ENCODE measurements at regions not wholly inside any gene's neighbourhood (a gene's known extent, or its start where the extent isn't known, plus 50 kb on each side); places are given as distances from the start of the nearest gene placed in this dataset.
"Not testable (repeated sequence)": the region's sequence is repeated elsewhere in the genome, so short reads cannot be mapped to it uniquely, and the experiment has no call there.

DNA sequence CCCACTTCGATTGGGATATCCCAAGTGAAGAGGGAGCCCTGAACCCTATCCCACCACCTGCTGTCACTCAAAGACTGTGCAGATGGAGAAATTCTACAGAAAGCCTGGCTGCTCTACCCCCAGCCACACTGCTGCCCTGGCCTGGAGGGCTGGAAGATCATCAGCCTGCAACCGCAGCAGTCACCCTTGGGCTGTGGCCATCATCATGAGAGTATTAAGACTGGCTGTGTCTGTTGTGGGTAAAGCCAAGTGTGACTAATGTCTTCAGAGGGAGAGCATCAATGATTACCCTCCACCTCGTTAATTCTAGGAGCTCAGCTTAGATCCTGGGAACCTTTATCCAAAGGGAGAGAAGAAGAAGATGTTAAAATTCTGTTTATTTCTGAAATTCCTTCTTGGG lies 221.5 kb downstream of the TFCP2L1 start:
- no peak for DNase-seq

GRCh38 chr2:121064186-121064585 lies 220.8 kb downstream of the TFCP2L1 start:
- DNase-seq: no peak

- no peak for DNase-seq
Measured at GRCh38 chr2:121065239-121065638, 219.8 kb downstream of the TFCP2L1 start.

DNA sequence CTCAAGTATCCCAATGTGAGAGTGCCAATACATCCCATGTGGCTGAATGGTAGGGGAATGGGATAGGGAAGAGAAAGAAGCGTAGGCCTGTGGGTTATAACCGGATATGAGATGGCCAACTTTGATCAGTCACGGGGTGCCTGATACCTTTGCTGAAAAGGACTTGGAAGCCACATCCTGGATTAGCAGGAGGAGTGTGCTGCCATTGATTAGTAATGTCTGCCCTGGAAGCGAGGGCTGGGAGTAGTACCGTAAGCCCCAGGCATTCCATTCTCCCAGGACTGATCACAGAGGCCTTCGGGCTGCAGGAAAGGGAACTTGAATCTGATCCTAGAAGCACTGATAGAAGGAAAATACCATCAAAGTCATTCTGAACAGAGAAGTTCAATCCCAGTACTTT lies 218.5 kb downstream of the TFCP2L1 start:
- DNase-seq: no peak

DNA sequence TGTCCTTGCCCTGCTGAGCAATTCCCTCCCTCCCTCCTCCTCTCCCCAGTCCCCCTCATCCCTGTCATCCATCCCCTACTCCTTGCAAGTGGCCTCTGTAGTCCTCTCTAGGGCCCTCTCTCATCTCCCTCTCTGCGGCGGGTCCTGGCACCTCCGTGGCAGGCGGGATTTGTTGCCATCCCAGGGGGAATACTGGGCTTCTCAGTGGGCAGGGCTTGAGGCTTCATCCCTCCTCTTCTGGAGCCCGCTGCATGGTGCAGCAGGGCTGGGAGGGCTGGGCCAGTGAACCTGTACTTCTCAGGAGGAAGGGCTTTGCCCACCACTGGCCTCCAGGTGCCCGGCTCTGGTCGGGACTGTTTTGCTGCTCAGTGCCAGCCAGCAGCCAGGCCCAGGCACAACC lies 216.2 kb downstream of the TFCP2L1 start:
- no peak for DNase-seq

- DNase-seq: no peak
Measured at GRCh38 chr2:121069434-121069969, 215.5 kb downstream of the TFCP2L1 start.

GRCh38 chr2:121070061-121070460 lies 214.9 kb downstream of the TFCP2L1 start:
- DNase-seq: not testable (repeated sequence)

DNA sequence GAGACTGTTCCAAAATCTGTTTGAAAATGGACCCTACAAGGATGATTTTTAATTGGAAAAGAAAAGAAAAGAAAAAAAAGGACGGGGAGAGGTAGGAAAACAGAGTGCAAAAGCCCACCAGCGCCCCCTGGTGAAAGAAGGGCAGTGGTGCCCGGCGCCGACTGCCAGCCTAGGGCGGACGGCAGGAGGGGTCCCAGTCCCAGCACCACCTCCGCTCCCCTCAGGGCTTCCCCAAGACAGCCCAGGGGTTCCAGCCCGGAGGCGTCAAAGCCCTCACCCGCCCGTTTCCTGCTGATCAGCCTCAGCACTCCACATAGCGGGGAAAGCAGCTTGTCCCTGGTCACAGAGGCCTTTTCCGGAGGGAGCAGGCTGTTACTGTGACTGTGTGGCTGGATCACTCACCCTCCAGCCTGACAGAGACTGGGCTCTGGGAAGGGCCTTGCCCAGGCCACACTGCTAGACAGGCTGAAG lies 213.9 kb downstream of the TFCP2L1 start:
- no peak for DNase-seq

GRCh38 chr2:121072784-121073183 lies 212.2 kb downstream of the TFCP2L1 start:
- DNase-seq: no peak

DNA sequence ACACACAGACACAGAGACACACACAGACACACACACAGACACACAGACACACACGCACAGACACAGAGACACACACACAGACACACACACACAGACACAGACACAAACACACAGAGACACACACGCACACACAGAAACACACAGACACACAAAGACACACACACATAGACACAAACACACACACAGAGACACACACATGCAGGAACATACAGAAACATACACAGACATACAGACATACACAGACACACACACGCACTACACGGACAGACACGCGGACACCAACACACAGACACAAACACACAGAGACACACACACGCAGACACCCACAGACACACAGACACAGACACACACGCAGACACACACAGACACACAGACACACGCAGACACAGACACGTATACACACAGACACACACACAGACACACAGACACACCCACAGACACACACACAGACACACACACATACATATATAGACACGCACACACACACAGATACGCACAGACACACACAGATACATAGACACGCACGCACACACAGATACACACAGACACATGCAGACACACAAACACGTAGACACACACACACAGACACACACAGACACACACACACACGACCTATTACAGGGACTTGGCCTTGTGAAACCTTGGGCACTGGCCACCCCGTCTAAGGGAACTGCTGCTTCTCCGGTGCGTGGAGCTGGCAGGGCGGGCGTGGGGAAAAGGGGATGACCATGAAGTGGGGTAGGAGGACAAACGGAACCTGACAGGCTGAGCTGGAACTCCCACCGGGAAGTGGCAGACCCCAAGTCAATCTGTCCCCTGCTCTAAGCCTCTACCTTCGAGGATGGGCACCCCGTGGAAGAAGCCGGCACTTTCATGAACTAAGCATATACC lies 211.4 kb downstream of the TFCP2L1 start:
- no peak for DNase-seq

DNA sequence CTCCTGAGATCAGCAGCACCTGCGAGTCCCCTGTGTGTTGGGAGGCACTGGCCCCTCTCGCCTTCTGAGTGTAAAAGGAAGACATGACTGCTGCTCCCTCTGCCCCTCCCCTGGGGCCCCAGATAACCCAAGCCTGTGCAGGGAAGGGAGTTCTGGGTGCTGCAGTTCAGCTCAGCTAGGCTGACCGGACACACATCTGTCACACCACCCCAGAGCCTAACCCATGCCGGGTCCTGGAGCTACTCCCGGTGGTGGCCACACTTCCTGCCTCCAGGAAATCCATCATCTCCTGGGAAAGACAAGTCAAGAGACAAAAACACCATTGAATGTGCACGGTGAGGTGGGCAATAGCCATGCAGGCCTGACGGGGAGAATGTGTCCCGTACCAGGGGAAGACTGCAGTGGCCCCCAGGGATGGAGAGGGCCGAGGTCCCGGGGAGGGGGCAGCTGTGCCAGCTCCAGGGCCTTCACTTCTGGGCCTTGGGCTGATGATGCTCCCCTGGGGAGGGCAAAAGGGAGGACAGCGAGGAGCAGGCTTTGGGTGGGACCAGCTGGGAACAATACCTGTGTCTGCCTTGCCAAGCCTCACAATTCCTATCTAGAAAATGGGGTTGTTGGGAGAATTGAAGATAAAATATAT lies 210.6 kb downstream of the TFCP2L1 start:
- no peak for DNase-seq

DNA sequence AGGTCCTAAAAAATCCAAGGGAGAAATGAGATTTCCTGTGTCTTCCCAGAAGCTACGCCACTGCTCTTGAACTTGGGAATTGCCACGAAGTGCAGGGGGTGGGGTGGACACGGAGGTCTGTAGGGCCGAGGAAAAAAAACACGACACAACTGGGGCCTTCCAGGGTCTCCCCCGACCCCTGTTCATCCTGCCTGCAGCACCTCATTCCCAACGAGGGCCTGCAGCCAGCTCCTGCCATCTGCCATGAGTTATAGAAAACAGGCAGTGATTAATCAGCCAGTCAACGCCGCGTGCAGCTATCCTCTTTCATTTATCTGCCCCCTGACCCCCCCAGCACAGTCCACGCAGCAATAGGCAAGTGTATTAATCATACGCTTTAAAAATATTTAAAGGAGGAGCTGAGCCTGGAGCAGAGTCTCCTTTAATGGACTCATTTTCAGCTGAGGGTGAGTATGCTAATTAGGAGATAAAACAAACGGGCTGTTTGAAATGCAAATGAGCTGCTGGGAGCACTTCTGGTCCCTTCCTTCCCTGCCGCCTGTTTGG lies 209.9 kb downstream of the TFCP2L1 start:
- no peak for DNase-seq

- DNase-seq: no peak
Measured at GRCh38 chr2:121075641-121076497, 209.1 kb downstream of the TFCP2L1 start.

GRCh38 chr2:121076498-121076820 lies 208.5 kb downstream of the TFCP2L1 start:
- DNase-seq: no peak

DNA sequence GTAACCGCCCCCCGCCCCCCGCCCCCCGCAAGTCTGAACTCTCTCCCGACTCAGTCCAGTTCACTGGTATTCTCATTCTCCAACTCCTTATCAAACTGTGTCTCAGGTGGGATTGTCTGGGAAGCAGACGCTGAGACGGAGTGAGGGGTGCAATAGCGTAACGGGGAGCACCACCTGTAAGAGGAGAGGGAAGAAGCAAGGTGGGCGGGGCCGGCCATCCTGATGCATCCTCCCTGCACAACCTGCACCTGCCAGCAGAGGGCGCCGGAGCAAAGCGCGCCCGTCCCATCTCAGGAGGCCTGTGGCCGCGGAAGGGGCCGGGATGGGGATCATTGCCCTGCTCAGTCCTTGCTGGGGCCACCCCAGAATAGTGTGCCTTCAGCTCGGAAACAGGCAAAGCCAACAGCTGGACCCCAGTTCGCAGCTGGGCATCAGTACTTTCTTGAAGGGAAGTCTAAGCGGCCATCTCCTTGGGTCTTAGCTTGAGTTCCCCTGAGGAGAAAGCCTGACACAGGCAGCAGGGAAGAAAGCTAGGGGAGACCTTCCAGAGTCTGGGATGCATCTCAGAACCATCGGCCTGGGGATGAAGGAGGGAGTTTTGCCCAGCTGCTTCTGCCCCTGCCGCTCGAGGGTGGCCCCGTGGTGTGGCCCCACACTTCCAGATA lies 208.0 kb downstream of the TFCP2L1 start:
- DNase-seq: peak; percentile 43

DNA sequence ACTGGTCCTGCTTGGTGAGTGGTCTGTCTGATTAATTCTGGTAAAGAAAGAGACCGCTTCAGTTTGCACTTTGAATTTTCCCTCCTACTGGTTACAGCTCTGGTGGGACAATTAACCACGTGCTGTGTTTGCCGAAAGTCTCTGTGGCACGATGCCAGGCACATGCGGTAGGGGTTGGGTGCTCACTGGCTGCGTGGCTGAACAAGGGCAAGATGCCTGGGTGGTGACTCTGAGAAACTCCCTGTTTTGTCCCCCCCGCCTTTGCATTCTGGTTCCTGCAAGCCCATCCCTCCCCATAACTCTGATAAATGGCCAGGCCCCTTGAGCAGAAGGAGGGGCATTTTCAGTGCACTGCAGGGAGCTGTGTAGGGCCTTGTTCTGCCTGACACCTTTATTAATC lies 206.1 kb downstream of the TFCP2L1 start:
- DNase-seq: no peak

GRCh38 chr2:121080013-121080772 lies 204.8 kb downstream of the TFCP2L1 start:
- no peak for DNase-seq

GRCh38 chr2:121081701-121082100 lies 203.3 kb downstream of the TFCP2L1 start:
- no peak for DNase-seq

- no peak for DNase-seq
Measured at GRCh38 chr2:121082191-121082590, 202.8 kb downstream of the TFCP2L1 start.

DNA sequence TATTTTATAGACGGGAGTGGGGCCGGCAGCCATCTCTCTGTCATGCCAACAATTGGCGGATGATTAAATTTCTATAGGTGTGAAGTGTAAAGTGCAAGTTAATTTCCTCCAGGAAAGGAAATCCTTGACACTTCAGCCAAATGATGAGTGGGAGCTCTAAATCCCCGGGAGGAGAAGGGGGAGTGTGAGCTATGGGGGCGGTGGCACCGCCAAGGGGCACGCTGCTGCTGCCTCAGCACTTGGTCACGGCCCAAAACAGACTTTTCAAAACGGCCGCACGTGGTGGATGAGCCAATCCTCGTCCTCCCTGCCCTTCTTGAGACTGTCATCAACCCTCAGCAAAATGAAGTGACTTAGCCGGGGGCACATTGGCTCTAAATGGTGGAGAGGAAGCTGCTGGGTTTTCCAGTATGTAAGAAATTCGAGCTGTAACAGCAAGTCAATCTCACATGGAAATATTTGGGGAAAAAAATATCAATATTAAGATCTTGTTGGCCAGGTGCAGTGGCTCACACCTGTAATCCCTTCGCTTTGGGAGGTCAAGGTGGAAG lies 200.8 kb downstream of the TFCP2L1 start:
- DNase-seq: no peak

DNA sequence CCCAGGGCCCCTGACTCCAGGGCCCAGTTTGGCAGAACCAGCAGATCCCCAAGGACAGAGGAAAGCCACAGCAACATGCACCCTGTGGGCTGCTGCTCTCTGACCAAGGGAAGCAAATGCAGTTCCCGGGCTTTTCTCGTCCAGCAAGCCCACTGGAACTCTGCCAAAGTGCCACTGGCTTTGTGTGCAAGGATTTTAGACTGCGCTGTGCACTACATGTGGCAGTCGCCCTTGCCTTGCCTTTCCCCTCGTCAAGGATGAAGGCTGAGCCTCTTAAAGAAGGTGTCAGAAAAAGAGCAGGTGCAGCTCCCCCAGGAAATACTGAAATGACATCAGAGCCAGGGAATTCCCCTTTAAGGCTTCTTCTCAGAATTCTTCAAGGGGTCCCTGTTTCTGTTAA lies 199.2 kb downstream of the TFCP2L1 start:
- DNase-seq: no peak

Measured in CD4-positive, alpha-beta T cell treated with Interleukin-15 for 1 hour (primary cell).